ENCODE measurements at regions not wholly inside any gene's neighbourhood (a gene's known extent, or its start where the extent isn't known, plus 50 kb on each side); places are given as distances from the start of the nearest gene placed in this dataset.

DNA sequence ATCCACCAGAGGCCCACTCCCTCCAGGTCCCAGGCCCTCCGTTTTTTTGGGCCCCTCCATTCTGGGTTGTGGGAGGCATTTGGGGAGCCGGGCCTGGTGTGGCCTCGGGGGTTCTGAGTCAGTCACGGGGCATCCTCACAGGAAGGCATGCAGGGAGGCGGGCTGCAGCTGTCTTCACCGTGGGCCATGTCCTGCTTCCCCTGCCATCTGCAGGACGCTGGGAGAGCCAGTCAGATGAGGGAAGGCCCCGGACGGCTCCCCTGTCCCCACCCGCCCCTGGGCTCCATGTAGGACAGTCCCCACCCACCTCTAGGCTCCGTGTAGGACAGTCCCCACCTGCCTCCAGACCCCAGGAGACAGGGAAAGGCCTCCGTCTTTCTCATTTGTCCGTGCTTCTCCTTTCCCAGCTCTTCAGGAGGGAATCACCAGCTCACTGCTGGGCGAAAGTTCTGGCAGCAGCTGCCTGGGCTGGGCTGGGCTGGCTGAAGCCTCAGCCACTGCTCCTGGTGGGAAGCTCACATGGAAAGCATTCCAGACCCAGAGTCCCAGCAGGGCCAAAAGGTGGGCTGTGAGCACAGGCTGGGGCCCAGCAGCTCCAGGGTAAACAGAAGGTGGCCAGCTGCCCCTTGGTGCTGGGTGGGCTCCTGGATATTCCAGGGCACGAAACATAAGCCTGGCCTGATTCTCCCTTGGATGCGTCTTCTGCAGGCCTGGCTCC, 217.8 kb downstream of the KIF26A start:
- DNase-seq (ENCODE audit: low spot score), result no peak

DNA sequence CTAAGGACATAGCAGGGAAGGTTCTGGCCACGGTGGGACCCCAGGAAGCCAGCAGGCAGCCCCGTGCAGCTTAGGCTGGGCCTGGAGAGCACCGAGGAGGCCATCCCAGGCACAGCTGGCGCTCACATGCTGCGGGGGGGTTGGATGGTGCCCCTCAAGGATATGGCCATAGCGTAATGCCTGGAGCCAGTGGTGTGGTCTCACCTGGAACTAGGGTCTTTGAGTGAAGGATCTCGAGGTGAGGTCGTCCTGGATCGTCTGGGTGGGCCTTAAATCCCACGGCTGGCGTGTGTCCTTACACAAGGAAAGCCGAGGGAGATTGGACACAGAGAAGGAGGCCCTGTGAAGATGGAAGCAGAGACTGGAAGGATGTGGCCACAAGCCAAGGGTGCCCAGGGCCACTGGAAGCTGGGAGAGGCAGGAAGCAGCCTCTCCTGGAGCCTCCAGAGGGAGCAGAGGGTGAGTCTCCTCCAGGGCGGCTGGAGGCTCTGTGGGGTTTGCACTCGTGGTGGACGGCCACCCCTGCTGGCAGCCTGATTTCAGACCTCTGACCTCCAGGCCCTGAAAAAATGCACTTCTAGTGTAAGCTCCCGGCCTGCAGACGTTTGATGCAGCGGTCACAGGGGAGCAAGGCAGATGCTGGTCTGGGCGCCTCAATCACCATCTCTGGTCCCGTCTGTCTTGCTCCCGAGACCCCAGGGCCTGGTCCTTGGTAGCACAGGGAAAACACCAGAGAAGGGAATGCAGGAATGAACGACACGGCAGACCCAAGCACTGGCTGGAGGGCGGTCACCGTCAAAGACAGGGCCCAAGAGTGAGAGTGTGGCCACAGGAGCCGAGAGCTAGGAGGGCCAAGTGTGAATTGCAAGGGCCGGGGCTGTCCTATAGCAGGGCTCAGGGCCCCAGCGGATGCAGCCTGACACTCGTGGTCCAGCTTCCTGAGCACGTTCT, 218.6 kb downstream of the KIF26A start:
- DNase-seq (ENCODE audit: low spot score), result no peak

DNA sequence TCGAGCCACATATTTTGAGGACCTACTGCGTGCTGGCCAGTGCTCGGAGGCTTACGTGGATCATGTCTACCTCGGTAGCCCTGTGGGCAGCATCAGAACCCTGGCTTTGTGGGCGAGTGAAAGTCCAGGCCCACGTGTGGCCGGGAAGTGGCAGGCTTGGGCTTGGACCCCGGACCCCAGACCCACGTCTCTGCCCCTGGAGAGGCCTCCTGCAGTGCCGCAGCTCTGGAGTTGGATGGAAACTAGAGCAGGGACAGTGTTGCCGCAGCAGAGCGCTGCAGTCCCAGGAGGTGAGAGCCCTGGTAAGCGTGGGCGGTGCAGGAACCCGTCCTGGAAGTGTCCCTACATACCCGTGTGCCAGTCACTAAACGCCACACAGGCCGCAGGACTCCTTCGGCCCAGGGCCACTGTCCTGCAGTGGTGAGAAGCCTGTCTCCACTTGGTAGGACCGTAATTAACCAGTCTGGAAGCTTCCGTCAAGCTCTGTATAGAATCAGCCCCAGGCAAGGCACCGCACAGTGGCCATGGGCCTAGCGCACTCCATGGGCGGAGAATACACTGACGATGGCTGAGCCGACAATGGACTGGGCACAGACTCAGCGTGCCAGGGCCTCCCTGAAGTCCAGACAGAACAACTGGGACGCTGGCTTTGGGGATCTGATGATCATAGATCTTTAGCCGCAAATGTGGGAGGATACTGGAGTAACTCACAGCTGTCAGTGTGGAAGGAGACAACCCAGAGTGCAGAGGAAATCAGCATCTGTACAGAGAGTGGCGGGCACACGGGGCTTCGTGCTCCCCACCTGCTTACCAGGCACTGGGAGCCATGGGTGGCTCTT, 219.5 kb downstream of the KIF26A start:
- DNase-seq (ENCODE audit: low spot score), result no peak

DNA sequence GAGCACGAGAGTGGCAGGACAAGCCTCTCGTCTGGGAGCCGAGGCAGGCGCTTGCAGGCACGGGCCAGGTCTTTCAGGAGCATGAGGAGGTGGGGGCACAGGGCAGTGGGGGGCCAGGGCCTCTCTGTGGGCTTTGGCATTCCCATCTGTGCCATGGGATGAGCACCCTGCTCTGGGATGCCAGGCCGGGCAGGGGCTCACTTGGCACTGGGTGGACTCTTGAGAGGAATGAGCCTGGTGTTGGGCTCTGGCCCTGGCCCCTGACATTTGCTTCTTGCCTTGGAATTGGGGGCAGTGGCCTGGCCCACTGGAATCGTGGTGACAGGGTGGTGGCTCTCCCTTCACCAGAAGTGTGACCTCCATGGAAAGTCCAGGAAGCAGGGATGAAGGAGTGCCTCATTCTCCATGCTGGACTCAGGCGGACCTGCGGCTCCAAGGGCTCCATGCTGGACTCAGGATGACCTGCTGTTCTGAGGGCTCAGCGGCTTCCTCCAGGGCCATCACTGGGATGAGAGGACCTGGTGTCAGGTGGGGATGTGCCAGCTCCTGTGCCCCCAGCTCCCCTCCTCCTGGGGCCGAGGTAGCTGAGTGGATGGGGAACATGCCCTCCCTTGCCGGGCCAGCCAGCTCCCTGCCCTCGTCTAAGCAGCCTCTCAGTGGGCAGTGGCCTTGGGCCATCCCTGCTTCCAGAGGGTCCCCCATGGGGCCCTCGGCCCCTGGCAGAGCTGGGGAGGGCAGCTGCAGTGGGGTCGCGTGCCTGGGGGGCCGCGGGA, 220.3 kb downstream of the KIF26A start:
- DNase-seq (ENCODE audit: low spot score), result no peak

DNA sequence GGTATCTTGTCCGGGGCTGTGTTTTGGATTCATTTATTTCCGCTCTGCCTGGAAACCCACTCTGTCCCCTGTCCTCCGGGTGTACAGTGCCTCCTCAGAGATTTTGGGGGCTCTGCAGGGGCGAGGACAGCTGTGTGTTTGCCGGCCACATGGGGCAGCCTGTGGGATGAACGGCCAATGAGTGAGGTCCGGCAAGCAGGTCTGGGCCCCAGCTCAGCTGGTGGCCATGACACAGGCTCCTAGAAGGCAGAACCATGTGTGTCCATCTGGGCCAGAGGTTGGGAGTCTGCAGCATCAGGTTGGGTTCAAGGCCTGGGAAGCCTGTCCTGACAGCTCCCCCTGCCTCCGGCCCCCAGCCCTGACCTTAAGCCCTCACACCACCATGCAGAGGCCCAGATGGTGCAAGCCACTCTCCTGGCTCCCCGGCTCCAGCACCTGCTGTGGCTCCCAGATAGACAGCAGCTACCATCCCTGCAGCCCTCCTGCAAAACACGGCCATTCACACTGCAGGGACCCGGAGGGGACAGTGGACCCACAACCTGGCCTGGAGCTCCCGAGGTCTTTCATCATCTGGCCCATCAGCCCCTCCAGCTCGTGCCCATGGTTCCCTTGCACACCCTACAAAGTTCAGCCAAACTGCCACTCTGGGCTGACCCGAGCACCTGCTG, 220.1 kb upstream of the C14orf180 start:
- DNase-seq (ENCODE audit: low spot score), result no peak

DNA sequence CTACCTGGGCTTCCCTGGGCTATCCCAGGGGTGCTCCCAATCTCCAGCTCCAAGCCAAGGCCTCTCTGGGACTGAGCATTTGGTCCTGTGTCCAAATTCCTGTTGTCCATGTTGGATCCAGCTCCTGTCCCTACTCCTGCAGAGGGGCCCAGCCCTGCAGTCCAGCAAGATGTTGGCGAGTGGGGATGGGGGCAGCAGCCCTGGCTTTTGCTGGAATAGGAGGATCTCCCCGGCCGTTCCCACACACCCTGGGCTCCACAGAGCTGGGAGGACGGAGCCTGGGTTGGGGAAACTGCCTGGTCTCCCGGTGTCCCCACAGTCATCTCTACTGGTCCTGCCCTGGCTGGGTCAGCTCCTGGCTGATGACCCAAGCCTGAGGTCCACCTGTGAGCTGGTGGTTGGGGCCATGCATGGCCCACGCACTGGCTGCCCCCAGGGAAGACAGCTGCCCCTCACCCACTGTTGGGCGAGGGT, 219.6 kb upstream of the C14orf180 start:
- DNase-seq (ENCODE audit: low spot score), result no peak

DNA sequence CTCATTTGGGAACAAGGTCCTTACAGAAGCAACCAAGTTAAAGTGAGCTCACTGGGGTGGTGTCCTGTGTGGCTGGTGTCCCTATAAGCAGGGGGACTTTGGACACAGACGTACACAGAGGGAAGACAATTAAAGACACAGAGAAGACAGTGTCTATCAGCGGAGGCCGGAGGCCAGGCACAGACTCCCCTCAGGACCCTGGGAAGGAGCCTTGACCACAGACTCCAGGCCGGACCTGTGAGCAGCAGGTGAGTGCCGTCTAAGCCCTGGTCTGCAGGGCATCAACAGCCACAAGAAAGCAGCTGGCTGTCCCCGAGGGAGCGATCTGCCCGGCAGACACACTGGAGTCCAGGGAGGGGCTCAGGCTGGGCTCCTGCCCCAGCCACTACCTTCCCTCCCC, 219.1 kb upstream of the C14orf180 start:
- DNase-seq (ENCODE audit: low spot score), result no peak

DNA sequence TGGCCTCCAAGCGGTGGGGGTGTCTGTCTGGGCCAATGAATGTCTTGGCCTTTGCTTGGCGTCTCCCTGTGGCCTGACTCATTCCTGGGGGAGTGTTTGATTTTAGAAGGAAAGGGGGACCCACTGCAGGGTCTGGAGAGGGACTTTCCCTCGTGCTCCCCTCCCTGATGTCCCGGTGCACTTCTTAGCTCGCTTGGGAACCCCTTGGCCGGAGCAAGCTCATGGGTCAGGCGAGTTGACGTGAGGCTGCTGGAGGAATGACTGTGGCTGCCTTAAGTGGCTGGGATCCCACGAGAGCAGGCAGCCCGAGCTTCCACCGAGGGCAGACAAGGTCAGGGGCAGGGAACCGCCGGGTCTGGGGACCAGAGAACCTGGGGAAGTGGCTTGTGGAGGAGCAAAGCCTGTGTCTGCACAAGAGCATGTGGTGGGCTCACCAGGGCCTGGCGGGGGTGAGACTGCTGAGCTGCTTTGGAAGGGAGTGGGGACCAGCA, 218.4 kb upstream of the C14orf180 start:
- no peak for DNase-seq (ENCODE audit: low spot score)

DNA sequence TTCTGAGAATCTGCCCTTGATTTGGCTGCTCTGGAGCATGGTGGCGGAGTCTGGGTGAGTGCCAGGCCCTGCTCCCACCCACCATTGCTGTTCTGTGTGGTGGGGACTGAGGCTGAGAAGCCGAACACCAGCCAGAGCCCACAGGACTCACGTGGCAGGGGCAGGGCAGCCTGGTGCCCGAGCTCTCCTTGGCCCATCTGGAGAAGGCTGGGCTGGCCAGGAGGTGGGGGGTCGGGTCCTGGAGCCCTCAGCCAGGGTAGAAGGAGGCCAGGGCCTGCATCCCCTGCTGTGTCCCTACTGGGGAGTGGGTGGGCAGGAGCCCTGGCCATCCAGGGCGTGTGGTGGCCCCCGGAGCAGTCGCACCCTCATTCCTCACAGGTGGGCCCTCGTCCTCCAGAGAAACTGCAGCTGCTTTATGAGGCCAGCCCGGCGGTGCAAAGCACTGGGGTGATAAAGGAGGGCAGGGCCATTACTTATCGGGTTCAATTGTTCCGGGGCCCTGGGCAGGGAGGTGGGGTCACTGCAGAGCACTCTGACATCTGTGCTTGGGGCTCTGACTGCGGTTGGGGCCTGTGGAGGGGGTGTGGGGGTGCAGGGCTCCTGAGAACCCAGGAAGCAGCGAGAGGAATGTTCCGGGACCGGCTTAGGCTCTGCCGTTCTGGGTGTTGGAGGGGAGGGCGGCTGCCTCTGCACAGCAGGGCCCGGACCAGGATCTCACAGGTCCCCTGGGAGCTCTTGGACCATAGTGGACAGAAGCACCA, 217.5 kb upstream of the C14orf180 start:
- DNase-seq (ENCODE audit: low spot score), result no peak

DNA sequence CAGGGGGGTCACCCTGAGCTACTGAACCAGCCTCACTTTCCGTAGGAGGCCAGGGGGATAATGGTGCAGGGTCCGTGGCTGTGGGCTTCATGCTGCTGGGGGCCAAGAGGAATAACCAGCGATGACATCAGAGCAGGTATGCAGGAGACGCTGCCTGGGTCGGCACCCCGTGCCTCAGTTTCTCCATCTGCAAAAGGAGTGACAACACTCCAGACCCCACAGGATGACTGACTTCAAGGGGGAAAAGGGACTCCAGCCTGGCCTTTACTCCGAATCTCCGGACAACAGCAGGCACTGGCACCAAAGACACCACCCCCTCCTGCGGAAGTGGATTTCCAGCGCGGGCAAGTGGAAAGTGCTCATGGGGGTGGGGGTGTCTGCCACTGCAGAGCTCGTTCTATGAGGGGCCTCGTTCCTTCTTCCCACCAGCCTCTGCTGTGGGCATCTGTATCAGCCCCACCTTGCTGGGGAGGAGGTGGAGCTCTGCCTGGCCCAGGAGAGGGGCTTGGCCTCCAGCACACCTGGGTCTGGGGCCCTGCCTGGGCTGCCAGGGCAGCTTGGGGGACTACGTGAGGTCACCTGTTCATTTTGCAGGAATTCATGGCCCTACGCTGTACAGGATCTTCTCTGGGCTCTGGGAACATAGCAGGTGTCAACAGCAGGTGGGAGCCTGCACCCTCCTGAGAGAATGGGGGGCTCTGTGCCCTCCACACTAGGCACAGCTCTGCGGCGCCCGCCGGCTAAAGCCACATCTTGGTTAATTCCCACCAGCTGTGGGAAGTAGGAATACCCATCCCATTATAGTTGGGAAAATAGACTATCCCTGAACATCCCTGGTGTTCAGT, 216.6 kb upstream of the C14orf180 start:
- no peak for DNase-seq (ENCODE audit: low spot score)

DNA sequence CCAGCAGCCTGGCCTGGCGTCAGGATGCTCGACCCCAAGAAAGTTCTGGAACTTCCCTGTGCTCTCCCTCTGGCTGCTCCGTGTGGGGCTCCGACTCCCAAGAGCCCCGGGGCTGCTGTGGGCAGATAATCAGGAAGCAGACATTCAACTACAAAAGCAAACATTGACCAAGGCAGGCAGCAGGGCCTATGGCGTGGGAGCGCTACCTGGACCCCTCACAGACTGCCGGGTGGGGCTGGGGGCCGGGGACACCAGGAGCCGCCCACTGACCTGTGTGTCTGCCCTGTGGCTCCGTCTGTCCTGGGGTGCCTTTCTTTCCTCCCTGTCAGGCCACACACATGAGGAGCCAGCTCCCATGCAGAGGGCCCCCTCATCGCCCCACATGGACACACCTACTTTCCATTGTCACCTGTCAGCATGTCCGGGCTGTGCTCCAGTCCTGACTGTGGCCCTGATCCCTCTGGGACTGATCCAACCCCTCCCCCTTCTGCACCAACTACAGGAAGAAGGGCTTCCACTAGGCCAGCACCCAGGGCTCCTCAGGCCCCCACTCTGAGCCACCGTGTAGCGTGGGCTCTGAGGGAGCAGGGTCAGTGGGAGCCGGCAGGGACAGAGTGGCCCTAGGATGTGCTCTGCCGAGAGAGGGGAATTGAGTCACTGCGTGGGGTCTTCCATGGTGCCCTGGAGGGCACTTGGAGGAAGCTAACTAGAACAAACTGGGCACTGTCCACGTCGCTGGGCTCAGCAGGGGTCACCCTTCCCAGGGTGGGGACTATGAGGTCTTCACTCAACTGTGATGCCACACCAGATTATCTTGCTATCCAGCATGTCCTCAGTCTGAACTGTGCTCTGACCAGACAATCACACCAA, 215.4 kb upstream of the C14orf180 start:
- DNase-seq (ENCODE audit: low spot score), result no peak

DNA sequence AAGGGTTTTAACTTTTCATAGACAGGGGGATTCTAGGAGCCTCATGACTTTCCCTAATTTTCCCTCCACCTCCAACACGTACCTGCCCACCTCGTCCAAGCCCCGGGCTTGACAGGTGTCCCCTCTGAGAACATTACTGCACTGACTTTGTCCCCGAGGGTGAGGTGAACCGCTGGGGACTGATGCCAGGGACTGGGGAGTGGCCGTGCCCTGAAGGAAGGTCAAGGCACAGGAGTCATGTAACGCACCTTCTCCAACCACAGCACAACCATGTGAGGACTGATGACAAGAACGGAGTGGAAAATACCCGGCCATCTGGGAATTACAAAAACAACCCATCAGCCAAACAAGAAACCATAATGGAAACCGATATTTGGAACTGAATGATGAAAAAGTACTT, 214.7 kb upstream of the C14orf180 start:
- no peak for DNase-seq (ENCODE audit: low spot score)

DNA sequence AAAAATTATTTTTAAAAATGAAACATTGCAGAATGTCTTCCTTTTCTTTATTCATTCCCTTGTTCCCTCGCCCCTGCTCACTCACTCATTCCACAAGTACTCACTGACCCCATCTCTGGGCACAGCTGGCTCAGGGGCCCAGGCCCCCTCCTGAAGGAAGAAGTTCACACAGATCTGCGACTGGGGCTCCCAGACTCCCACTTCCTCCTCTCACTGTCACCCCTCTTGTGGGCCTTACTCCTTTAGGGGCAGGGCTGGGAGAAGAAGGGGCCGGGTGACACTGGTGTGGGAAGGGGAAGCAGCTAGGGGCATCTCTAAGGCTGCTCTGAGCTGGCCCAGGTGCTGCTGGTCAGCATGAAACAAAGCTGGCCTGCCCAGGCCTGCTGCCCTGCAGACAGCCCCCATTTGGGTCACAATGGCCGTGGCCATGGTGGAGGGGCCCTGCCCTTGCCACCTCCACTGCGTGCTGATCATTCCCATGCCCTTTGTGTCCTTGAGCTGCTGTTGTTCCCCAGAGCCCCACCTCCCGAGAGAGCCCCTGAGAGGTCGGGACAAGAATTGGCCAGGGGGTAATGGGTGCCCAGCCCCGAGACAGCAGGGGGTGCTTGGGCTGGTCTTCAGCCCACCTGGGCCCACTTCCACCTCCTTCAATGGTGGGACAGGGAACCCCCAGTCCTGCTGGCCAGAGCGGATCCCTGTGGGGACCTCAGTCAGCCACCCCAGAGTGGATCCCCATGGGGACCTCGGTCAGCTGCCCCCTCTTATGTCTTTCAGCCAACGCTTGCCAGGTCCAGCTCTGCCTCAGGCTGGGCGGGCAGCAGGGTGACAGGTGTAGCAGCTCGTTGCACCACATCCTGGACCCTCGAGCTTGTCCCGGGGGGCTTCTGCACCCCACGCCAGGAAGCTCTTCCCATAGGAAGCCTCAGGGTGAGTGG, 212.4 kb upstream of the C14orf180 start:
- DNase-seq (ENCODE audit: low spot score), result no peak

DNA sequence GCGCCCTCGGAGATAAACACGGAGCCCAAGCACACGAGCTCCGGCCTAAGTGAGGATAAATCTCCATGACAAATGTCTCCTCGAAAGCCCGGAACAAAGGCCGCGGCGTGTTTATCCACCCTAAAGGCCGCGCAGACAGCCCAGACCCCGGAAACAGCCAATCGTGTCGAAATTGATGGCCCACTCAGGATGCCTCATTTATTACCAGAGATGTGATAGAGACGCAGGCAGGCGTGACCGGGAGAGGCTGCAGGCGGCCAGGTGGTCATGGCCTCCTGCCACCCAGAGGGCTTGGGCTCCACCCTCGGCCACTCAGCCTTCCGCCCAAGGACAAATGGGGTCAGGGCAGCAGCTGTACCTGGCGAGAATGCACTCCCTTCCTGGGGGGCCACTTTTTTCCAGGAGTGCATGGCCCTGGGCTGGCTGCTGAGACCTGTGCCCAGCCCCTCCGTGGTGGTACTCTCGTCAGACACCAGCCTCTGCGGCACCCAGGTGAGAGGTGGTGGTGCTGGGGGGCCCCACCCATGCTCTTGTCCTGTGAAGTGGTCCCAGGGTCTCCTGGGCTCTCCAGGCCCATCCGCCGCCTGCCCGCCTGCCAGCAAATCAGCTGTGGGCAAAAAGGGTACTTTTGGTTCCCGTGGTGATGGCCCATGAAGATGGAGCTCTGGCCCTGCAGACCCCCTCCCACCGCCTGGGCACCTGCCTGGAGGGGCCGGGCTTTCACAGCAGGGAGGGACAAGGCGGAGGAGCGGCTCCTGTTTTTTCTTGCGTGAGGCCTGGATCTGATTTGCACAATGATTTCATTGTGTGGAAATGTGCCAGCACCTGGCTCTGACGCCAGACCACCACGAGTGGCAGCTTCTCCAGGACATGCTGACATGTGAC, 211.5 kb upstream of the C14orf180 start:
- no peak for DNase-seq (ENCODE audit: low spot score)

DNA sequence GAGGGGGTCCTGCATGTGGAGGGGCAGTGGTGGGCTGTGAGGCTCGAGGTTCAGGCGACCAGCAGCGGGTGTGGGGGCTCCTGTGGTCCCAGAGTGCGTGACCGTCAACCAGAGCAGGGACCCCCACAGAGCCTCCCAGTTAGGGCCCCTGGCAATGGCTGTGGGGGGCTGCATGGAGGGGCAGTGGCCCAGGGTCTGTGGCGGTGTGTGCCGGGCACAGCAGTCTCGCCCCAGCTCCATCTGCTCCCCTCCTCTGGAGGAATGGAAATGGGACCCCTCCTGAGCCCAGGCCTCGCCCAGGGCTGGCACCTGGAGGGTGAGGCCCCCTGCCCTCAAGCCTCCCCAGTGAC, 210.8 kb upstream of the C14orf180 start:
- no peak for DNase-seq (ENCODE audit: low spot score)

DNA sequence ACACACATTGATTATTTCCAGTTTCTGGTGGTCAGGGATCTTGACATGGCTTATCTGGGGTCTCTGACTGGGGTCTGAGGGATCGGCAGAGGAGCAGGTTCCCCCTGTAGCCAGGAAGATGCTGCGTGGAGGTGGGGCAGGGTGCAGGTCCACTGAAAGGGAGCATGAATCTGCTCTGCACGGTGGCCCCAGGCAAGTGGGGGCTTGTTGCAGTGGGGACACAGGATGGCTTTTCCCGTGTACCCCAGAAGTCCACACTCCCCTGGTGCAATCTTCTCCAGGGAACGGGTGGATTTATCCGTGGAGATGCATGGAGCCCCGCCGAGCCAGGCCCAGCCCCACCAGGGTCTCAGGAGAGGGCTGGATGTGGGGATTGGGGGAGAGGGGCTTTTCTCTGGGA, 210.4 kb upstream of the C14orf180 start:
- no peak for DNase-seq (ENCODE audit: low spot score)

Measured in HT-29 (cell line).